Stimulated activated CD4-positive, alpha-beta T cell treated with anti-CD3 and anti-CD28 coated beads, TNF-alpha, amount 100 ng/mL, for 48 hours (primary cell): ENCODE measurements at regions not wholly inside any gene's neighbourhood (a gene's known extent, or its start where the extent isn't known, plus 50 kb on each side); places are given as distances from the start of the nearest gene placed in this dataset.

ENCODE experiments used
- DNase-seq, 3 donors: peaks; one replicate each; pipeline ENCODE4 v3.0.0-alpha.2; 2020; ENCODE audit warnings: low read depth in 3 of 3

GRCh38 chr13:33466262-33466661, 180.7 kb upstream of the STARD13 start:
- no peak for DNase-seq

DNA sequence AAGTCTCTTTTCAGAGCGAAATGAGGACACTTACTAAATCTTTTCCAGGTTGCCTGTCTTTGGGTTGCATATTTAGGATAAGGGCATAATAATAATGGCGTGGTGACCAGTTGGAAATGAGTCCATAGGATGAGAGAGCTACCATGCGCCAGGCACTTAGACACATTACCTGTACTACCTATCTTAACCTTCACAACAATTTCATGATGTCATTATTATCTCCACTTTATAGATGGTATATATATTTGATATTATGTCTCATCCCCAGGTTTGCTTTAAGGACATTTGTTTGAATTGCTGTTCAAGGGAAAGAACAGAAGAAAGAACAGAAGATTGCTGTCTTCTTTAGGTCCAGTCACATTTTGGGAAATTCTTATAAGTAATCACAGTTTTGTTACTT, 182.0 kb upstream of the STARD13 start:
- no peak for DNase-seq

DNA sequence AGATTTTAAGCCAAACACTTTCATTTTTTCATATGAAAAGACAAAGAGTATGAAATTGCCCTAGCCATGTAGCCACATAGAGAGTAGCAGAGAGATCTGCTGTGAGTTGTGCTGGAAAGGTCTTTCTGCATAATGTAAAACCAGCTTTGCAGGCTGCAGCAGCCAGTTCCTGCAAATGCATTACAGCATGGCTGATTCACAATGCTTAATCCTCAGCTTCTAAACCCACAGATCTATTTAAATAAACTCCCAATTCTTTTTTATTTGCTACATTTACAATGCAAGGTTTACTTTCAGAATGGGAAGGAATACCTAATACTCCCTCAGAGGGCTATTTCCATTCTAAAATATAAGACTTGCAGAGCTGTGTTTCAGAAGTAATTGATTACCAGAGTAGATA, 185.6 kb upstream of the STARD13 start:
- no peak for DNase-seq

DNA sequence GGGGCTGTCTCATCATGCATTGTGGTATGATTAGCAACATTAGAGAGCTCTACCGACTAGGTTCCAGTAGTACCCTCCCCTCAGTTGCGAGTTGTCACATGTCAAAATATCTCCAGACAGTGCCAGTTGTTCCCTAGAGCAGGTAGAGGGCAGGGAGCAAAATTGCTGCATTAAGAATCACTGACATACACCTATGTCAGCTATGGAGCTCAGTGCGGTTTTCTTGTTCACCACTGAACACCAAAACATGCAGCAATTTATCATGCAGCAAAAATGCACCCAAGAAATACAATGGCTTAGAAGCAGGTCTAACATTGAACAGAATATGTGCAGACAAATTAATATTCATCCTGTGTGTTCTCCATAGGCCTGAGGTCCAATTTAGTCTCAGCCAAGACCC, 186.9 kb upstream of the STARD13 start:
- DNase-seq: no peak

GRCh38 chr13:33479105-33479504, 193.6 kb upstream of the STARD13 start:
- no peak for DNase-seq

- DNase-seq: no peak
These were observed 195.0 kb upstream of the STARD13 start for GRCh38 chr13:33480561-33480960.

DNA sequence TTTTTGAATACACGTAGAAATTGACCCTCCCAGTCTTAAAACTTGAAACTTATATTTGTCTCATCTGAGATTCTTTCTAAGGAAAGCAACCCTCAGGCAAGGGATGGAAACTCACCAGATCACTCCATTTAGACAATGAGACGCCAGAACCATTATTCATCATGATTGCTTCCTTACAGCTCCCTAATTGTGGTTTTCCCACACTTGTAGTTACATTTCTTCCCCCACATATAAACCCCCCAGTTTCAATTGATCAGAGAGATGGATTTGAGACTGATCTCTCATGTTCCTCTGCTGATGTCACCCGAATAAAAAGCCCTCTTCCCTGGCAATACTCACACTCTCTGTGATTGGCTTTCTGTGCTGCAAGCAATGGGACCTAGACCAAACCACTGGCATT, 197.9 kb upstream of the STARD13 start:
- no peak for DNase-seq

DNA sequence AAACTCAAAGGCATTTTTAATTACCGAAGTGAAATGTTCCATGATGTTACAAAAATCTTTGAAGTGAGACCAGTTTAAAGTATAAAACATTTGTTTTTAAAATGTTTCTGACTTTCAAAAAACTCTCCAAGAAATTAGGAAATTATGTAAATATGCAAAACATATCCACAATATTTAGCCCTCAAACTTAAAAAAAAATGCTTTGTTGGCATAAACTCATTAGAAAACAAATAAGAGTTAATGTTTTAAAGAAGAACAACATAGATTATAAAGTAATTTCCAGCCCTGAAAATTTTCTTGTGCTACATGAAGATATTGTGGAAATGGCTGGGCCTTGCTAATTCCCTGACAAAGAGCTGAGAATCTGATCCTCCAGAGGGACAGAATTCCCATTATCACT, 199.7 kb upstream of the STARD13 start:
- DNase-seq: no peak

DNA sequence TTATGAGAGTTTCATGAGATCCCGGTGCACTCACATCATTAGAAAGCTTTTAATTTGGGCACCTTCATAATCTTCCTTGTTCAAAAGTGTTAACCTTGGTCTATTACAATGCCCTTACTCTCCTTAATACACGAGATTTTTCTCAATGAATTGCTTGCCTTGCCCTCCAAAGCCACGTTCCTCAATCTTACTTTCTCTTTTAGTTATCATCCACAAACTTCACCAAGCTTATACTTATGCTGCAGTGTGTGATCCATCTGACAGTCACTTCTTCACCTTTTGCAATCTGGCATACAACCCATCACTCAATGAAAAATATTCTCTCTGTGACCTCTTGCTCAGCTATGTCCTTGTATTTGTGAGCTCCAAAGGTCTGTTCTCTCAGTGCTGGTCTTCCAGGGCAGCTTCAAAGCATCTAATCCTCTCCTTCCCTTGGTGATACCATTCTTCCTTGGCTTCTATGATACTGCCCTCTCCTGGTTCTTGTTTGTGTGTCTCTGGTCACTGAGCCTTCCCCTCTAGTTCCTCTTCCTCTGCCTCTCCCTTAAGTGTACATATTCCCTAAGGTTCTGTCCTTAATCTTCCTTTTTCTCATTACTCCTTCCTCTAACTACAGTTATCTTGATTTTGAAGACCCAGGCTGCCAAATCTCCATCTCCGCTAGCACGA, 202.2 kb upstream of the STARD13 start:
- DNase-seq: no peak

DNA sequence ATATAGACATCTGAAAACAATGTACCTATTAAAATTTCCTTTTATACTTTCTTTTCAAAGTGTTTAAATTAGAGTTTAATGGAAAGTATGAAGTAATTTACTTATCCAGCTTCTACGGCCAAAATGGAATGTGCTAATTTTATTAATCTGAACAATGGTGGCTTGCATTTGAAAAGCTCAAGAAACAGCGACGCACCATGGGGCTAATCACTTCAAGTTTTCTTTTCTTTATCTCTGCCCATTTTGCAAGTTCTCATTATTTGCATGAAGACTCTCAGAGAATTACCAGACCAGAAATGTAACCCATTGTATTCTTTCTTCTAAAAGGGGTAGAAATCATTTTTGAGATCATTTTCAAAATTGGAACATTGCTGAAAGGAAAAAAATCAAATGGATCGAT, 204.0 kb upstream of the STARD13 start:
- no peak for DNase-seq

GRCh38 chr13:33490461-33491327, 205.1 kb upstream of the STARD13 start:
- no peak for DNase-seq

DNA sequence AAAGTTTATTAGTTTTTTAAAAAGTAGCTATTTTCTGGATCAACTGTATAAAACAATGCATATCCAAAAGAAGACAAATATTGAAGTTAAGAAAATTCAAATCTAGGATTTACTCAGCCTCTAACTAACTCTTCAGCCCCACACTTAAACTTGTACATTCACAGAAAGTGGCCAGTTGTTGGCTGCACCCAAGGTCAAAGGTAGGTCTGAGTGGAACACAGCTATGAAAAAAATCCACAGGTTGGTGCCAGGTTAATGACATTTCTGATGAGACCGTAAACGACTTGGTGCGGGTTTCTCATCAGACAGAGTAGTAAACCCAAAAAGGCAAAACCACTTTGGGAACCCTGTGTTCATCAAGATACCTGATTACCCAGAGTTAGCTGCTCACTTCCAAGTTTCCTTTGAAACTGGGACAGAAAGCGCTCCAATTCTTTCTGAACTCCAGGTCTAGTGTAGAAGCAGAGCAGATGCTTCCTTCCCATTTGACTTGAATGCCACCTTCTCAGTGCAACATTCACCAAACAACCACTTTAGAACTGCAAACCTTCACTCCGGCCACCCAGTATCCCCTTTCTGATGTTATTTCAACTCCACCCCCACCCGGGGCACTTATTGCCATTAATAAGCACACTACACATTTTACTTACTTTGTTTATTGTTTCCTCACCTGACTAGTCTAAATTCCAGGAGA, 208.3 kb upstream of the STARD13 start:
- no peak for DNase-seq

GRCh38 chr13:33494596-33495204, 209.1 kb upstream of the STARD13 start:
- DNase-seq: no peak

- DNase-seq: no peak
These were observed 210.8 kb upstream of the STARD13 start for GRCh38 chr13:33496336-33496735.

DNA sequence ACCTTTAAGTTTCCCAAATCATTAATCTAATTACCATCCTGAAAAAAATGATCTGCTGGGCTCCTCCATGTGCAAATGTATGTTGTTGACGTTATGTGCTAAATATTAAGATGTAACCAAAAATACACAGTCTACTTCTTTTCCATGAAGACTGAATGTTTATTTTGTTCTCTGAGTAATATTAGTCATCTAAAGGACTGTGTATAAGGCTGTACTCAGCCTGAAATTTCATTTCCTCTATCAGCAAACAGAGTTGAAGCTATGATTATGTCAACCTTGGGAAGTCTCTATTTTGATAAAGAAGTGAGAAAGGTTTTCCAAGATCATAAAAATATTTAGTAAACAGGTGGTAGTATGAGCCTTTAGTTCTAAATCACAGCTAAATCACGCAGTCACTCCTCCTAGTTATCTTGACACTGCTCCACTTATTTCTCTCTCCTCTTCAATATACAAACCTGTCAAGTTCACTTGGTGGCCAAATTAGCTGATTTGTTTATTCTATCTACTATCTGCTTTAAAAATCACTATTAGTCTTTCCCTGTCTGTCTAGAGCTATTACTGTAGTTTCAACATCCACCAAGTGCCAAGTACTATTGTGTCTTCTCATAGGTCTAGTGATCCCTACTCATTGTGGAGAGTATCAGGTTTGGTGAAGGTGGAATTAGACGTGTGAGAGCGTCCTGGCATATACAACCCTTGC, 211.7 kb upstream of the STARD13 start:
- DNase-seq: no peak

GRCh38 chr13:33508060-33508459, 222.5 kb upstream of the STARD13 start:
- no peak for DNase-seq

- DNase-seq: no peak
These were observed 224.2 kb upstream of the STARD13 start for GRCh38 chr13:33509642-33510229.

DNA sequence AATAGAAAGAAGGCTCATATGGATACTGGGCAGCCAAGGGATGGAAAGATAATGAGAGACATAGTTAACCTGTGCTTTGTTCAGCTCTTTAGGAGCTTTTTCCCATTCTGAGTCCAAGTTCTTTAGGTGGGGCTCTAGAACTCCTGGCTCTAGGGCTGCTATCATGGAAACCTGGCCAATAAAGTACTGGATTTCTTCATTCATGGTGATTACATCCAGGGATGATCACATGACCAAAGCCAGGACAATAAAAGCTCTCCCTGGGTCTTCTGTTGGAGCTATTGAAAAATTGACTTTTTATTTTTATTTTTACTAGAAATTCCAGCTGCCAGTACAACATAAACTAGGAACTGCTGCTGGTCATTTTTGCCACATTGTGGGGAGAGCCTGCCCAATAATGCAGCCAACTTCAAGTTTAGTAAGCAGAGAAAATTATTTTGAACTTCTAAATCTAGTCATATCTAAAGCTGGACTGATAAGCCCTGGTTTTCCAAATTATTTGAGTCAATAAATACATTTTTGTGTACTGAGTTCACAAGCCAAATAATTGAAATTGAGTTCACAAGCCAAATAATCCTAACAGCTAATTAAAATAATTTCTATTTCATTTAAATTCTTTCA, 224.9 kb upstream of the STARD13 start:
- DNase-seq: no peak

- no peak for DNase-seq
These were observed 227.5 kb upstream of the STARD13 start for GRCh38 chr13:33512880-33513554.

GRCh38 chr13:33514362-33514761, 228.8 kb upstream of the STARD13 start:
- DNase-seq: no peak
